Colon (tissue), 2 donors: ENCODE measurements at regions not wholly inside any gene's neighbourhood (a gene's known extent, or its start where the extent isn't known, plus 50 kb on each side); places are given as distances from the start of the nearest gene placed in this dataset.
"Not testable (repeated sequence)": the region's sequence is repeated elsewhere in the genome, so short reads cannot be mapped to it uniquely, and the experiment has no call there.

Experiments used
- FAIRE-seq: peaks from 2 replicates; lab custom pipeline; 2012; peaks lifted over from hg19 to GRCh38; lab: Jason Lieb, UNC
- donor health status: control.
- donor health status: control.

- no peak for FAIRE-seq
Measured at GRCh38 chr2:19201911-19202462, 156.4 kb downstream of the OSR1 start.

GRCh38 chr2:19198381-19198780, 160.0 kb downstream of the OSR1 start:
- no peak for FAIRE-seq

DNA sequence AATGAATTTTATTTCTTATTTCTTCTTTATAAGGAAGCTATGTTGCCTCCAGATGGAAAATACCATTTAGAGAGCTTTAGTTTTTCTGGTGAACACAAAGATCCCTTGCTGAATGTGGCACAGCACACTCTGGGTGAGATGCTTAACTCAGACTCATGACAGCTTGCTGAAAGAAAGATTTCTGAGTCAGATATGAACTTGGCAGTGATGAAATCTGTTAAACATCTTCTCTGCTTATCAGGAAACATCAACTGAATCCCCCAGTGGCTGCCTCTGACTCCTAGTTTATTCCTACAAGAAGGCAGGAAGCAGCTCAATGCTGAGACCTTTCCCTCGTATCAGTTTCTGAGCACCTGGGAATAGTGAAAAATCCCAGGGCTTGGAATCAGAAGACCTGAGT, 162.8 kb downstream of the OSR1 start:
- no peak for FAIRE-seq

- no peak for FAIRE-seq
Measured at GRCh38 chr2:19189391-19189790, 169.0 kb downstream of the OSR1 start.

GRCh38 chr2:19187323-19188020, 171.0 kb downstream of the OSR1 start:
- FAIRE-seq: no peak

- no peak for FAIRE-seq
Measured at GRCh38 chr2:19185086-19185485, 173.3 kb downstream of the OSR1 start.

DNA sequence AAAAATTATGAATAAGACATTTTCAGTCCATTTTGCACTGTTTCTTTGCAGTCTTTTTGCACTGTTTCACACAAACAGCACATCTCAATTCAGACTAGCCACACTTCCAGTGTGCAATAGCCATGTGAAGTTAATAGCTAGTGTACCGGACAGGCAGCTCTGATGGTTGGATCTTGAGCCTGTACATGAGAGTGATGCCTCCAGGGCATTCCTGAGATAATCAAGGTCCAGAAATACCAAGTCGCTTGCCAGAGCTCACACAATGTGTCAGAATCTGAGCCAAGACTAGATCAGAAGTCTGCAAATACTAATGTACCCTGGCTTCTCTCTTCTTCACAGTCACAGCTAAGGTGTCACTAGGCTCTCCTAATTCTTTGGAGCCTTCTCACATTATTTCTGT, 180.2 kb downstream of the OSR1 start:
- no peak for FAIRE-seq

- FAIRE-seq: no peak
Measured at GRCh38 chr2:19176977-19177376, 181.4 kb downstream of the OSR1 start.

DNA sequence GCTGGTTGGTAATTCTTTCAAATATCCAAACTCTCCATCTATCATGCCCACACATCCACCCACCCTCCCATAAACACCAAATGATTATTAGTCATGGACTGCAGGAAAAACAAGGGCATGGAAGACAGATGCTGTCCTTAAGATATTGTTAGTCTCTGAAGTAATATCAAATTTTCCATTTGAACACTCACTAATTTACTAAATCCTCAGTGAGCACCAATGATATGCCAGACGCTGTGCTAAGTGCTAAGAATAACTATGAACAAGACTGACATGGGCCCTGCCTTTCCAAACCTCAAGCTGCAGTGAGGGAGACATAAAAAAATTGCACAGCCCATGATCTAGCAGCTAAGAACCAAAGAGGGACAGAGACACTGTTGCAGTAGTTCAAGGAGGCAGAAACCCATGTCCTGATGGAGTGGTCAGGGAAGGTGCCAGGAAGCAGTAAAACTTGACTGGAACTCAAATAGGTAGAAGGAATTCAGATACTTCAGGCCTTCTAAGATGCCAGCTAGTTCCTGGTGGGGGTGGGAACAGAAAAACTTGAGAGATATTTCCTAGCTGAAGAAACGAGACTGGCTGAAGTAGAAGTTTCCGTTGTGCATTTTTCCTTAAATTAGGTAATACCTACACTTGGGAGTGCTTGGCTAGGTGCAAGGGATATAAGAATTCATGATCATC, 182.1 kb downstream of the OSR1 start:
- FAIRE-seq: no peak

DNA sequence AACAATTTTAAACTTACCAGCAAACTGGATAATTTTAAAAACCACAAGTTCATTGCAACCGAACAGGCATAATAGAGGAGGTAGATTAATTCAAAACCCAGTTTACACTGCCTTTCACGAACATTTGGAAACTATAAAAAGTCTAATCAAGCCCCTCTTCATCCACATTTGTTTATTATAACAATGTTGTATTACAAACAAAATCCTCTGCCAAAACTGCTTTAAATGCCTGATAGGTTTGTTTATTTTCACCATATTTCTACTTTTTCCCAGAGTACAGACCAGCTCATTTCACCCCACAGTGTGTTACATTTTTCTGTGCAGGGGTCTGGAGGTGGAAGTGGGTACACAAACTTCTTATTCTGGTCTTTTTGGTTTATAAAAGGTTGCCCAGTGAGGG, 184.2 kb downstream of the OSR1 start:
- no peak for FAIRE-seq

GRCh38 chr2:19171409-19171808, 187.0 kb downstream of the OSR1 start:
- no peak for FAIRE-seq

- FAIRE-seq: no peak
Measured at GRCh38 chr2:19169134-19169768, 189.2 kb downstream of the OSR1 start.

DNA sequence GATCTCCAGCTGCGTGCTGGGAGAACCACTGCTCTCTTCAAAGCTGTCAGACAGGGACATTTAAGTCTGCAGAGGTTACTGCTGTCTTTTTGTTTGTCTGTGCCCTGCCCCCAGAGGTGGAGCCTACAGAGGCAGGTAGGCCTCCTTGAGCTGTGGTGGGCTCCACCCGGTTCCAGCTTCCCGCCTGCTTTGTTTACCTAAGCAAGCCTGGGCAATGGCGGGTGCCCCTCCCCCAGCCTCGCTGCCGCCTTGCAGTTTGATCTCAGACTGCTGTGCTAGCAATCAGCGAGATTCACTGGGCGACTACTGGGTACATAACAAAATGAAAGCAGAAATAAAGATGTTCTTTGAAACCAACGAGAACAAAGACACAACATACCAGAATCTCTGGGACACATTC, 194.3 kb downstream of the OSR1 start:
- not testable (repeated sequence) for FAIRE-seq

DNA sequence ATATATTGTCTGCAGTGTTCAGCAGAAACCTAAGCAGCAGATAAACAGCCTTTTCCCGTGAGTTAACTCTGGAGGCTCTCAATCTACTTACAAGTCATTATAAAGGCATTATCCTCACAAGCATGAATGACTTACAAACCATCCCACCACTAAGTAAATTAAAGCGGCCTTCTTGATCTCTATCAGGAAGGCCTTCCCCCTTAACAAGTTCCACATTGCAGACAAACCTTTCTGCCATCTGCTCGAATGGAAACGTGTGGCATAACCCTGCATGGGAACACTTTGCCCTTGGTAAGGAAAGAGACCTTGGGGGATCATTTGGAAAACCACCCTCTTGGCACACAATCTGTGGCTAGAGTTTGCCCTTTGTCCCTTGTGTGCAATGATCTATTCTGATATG, 199.5 kb downstream of the OSR1 start:
- no peak for FAIRE-seq

- FAIRE-seq: no peak
Measured at GRCh38 chr2:19158211-19158610, 200.2 kb downstream of the OSR1 start.

- no peak for FAIRE-seq
Measured at GRCh38 chr2:19156646-19157045, 201.8 kb downstream of the OSR1 start.

DNA sequence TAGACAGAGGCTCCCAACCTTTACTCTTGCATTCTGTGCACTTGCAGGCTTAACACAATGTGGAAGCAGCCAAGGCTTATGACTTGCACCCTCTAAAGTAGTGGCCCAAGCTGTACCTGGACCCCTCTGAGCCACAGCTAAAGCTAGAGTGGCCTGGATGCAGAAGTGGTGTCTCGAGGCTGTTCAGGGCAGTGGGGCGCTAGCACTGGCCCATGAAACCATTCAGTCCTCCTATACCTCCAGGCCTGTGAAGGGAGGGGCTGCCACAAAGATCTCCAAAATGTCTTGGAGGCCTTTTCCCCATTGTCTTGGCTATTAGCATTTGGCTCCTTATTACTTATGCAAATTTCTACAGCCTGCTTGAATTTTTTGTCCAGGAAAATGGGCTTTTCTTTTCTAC, 207.7 kb downstream of the OSR1 start:
- no peak for FAIRE-seq

DNA sequence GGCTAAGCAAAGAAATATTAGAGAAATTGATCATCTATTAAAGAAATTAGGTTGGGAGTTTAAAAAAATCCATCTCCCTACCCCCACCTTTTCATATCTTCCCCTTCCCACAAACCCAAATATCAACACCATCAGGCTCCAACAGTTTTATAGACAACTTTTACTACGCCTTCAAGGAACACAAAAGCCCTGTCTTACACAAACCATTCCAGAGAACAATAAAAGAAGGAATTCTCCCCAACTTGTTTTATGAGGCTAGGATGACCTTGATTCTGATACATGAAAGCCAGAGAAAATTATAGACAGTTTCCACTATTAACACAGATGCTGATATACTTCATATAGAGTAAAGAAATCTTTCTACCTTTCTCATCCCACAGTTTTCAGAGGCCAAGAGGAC, 211.6 kb downstream of the OSR1 start:
- FAIRE-seq: no peak

DNA sequence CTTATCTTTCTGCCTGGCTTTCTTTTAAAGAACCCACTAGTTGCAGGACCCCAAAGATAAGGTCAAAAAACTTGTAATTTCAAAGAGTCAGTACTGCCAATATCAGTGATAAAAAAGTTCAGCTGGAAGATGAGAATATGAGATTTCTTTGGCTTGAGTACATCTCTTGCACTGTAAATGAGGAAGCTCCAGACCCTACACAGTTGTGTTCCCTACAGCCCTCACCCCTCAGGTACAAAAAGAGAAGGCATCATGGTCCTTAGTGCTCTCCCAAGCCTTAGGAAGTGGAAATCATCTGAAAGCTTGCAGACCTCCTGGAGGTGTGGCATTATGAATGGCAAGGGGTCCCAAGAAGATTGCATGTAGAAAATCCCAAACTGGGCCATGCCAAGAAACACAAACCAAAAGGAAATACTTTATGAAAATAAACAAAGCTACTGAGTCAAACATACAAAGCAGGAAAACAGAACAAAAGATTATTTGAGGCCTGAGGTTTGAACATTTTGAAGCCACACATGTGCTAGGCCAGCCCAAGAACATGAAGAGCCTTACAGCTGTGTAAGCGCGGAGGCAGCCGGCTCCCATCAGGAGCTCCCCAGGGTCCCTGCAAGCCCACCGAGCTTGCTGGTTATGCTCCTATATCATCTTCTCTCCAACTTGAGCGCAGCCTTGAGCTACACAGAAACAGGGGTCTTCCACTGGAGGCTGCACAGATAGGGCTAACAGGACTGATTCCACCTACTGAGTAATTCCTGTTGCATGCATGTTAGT, 217.0 kb downstream of the OSR1 start:
- no peak for FAIRE-seq

- no peak for FAIRE-seq
Measured at GRCh38 chr2:19140463-19141208, 217.8 kb downstream of the OSR1 start.

DNA sequence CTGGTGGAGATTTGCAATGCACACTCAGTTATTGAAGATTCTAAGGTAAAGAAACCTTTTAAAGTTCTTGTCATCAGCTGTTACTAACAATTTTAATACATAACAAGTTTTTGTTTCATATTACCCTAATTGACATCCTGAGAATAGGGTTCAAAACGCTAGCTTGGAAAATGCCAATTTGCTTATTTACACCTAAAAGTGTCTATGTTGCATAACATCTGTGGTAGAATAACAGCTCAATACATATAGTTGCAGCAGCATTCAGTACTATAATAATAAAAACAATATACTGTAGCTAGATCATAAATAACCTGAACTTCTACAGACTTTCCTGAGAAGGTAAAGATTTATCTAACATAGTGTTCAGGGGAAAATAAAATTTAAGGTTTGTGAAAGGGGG, 219.0 kb downstream of the OSR1 start:
- no peak for FAIRE-seq
